A673 (cell line): ENCODE measurements at regions not wholly inside any gene's neighbourhood (a gene's known extent, or its start where the extent isn't known, plus 50 kb on each side); places are given as distances from the start of the nearest gene placed in this dataset.

Source experiments
- BruUV-seq: library from RNA; stranded (reverse); fragments of 400-500 nt; replicated peaks from 2 replicates; lab custom pipeline; 2021; lab: Mats Ljungman, UMichigan
- CTCF ChIA-PET: fragments of 300-600 bp; sonication (Branson Sonifier 250); formaldehyde crosslinking; loops from one replicate; lab custom pipeline; 2022; ENCODE audit warnings: antibody characterized with exemption; lab: Charles Lee
- POLR2A ChIA-PET: fragments of 300-600 bp; sonication (Branson Sonifier 250); formaldehyde crosslinking; loops from one replicate; lab custom pipeline; 2022; ENCODE audit warnings: antibody characterized with exemption; ENCODE audit not compliant: low non-redundant PET; lab: Charles Lee
- DNase-seq: peaks from one replicate; pipeline ENCODE4 v3.0.0-alpha.2; 2015; ENCODE audit warnings: low spot score
- H3K27ac ChIP-seq: fragments of 200-600 bp; sonication (generic); 2 replicates; pipeline ENCODE4 v1.5.1; 2016; ENCODE audit warnings: mixed run types, low read depth, mild to moderate bottlenecking, mixed read lengths, antibody characterized with exemption, low read length; ENCODE audit not compliant: poor library complexity, severe bottlenecking
- H3K27me3 ChIP-seq: fragments of 200-600 bp; sonication (generic); replicated peaks from 2 replicates; pipeline ENCODE4 v1.6.1; 2017; ENCODE audit warnings: mixed run types, low read depth, mild to moderate bottlenecking, mixed read lengths, antibody characterized with exemption, low read length; ENCODE audit not compliant: insufficient read depth, poor library complexity
- H3K36me3 ChIP-seq: fragments of 200-600 bp; sonication (generic); 2 replicates; pipeline ENCODE4 v1.6.1; 2016; ENCODE audit warnings: mixed run types, mild to moderate bottlenecking, mixed read lengths, antibody characterized with exemption, low read length; ENCODE audit not compliant: insufficient read depth, poor library complexity, severe bottlenecking
- H3K4me1 ChIP-seq: fragments of 200-600 bp; sonication (generic); 2 replicates; pipeline ENCODE4 v1.6.1; 2017; ENCODE audit warnings: mixed run types, mild to moderate bottlenecking, mixed read lengths, antibody characterized with exemption, low read length; ENCODE audit not compliant: insufficient read depth, poor library complexity, severe bottlenecking
- H3K4me3 ChIP-seq: fragments of 200-600 bp; sonication (generic); 2 replicates; pipeline ENCODE4 v1.5.1; 2016; ENCODE audit warnings: low read depth, mixed run types, mild to moderate bottlenecking, mixed read lengths, low read length; ENCODE audit not compliant: poor library complexity, severe bottlenecking
- H3K9me3 ChIP-seq: fragments of 200-600 bp; sonication (generic); 2 replicates; pipeline ENCODE4 v1.6.1; 2016; ENCODE audit warnings: mixed run types, low read depth, mild to moderate bottlenecking, mixed read lengths, antibody characterized with exemption, low read length; ENCODE audit not compliant: poor library complexity, severe bottlenecking
- CTCF ChIP-seq: fragments of 300-800, 200-600 bp; sonication (generic); conservative IDR thresholded peaks from 2 replicates; pipeline ENCODE4 v1.5.1; 2017; ENCODE audit warnings: low read depth, mild to moderate bottlenecking, antibody characterized with exemption, low read length, moderate library complexity, mixed read lengths
- EZH2 ChIP-seq: fragments of 200-600 bp; sonication (generic); IDR thresholded peaks from 2 replicates; pipeline ENCODE4 v1.6.1; 2017; ENCODE audit warnings: borderline replicate concordance, low read depth, mild to moderate bottlenecking, mixed read lengths, antibody characterized with exemption, low read length; ENCODE audit not compliant: poor library complexity, severe bottlenecking
- intact Hi-C: fragments of 100-400 bp; cut with micrococcal nuclease; formaldehyde crosslinking; loops from one replicate; pipeline ENCODE4 v1.10.0; 2022; ENCODE audit not compliant: unreplicated experiment

GRCh38 chr5:123285122-123286023 lies 137.8 kb downstream of the CEP120 start:
- CTCF ChIA-PET: no interaction called here
- DNase-seq: no peak
- no peak overlapping the region for H3K4me3 ChIP-seq

GRCh38 chr5:123283499-123283898 lies 139.7 kb downstream of the CEP120 start:
- POLR2A ChIA-PET: no interaction called here
- Histone ChIP-seq H3K27ac (no peak overlapping the region), H3K4me1 (no peaks in the 10 kb centered on the region), H3K36me3 (no peaks in the 10 kb centered on the region), H3K4me3 (no peak overlapping the region), H3K27me3 (no peaks in the 10 kb centered on the region), H3K9me3 (no peaks in the 10 kb centered on the region)
- peak; percentile 12 for DNase-seq
- TF ChIP-seq CTCF (no peak), EZH2 (no peak)
- intact Hi-C loops: no loop called here
- BruUV-seq: no TSS peak
- CTCF ChIA-PET: no interaction called here

More at GRCh38 chr5:123285122-123286023, 137.8 kb downstream of the CEP120 start:
- no peaks in the 10 kb centered on the region for H3K9me3 ChIP-seq
- intact Hi-C loops: no loop called here
- TF ChIP-seq EZH2 (no peak), CTCF (no peak)
- H3K27me3 ChIP-seq: no peaks in the 10 kb centered on the region
- no TSS peak for BruUV-seq
- H3K4me1 ChIP-seq: no peaks in the 10 kb centered on the region
- no peak overlapping the region for H3K27ac ChIP-seq
- POLR2A ChIA-PET: no interaction called here
- H3K36me3 ChIP-seq: no peaks in the 10 kb centered on the region

GRCh38 chr5:123283031-123283430 lies 140.2 kb downstream of the CEP120 start:
- H3K27me3 ChIP-seq: no peaks in the 10 kb centered on the region
- no peaks in the 10 kb centered on the region for H3K4me1 ChIP-seq
- intact Hi-C loops: no loop called here
- no peaks in the 10 kb centered on the region for H3K9me3 ChIP-seq
- no peak overlapping the region for H3K27ac ChIP-seq
- no peak for TF ChIP-seq EZH2
- TF ChIP-seq CTCF: no peak
- no peaks in the 10 kb centered on the region for H3K36me3 ChIP-seq
- no peak for DNase-seq
- H3K4me3 ChIP-seq: no peak overlapping the region
- no TSS peak for BruUV-seq
- ChIA-PET POLR2A (no interaction called here), CTCF (no interaction called here)
